Stimulated activated CD8-positive, alpha-beta memory T cell treated with anti-CD3 and anti-CD28 coated beads, Interleukin-12 subunit alpha, Interleukin-12 subunit beta, amount 100 ng/mL, for 24 hours (primary cell): ENCODE measurements at regions not wholly inside any gene's neighbourhood (a gene's known extent, or its start where the extent isn't known, plus 50 kb on each side); places are given as distances from the start of the nearest gene placed in this dataset.
"Not testable (repeated sequence)": the region's sequence is repeated elsewhere in the genome, so short reads cannot be mapped to it uniquely, and the experiment has no call there.

Source experiments
- DNase-seq: peaks from one replicate; pipeline ENCODE4 v3.0.0-alpha.2; 2020; ENCODE audit errors: extremely low read depth

GRCh38 chr20:47940101-47940813 is 155.0 kb upstream of the SULF2 start:
- DNase-seq: no peak

- DNase-seq: no peak
These were observed 151.3 kb upstream of the SULF2 start for GRCh38 chr20:47936612-47937011.

GRCh38 chr20:47934761-47935160 is 149.5 kb upstream of the SULF2 start:
- no peak for DNase-seq

GRCh38 chr20:47931443-47931842 is 146.2 kb upstream of the SULF2 start:
- no peak for DNase-seq

GRCh38 chr20:47931002-47931401 is 145.7 kb upstream of the SULF2 start:
- no peak for DNase-seq

- no peak for DNase-seq
These were observed 144.3 kb upstream of the SULF2 start for GRCh38 chr20:47929368-47930115.

- no peak for DNase-seq
These were observed 142.7 kb upstream of the SULF2 start for GRCh38 chr20:47927944-47928343.

- no peak for DNase-seq
These were observed 142.1 kb upstream of the SULF2 start for GRCh38 chr20:47927385-47927851.

GRCh38 chr20:47926731-47927130 is 141.4 kb upstream of the SULF2 start:
- DNase-seq: no peak

GRCh38 chr20:47925593-47925992 is 140.3 kb upstream of the SULF2 start:
- DNase-seq: no peak

GRCh38 chr20:47922269-47922668 is 137.0 kb upstream of the SULF2 start:
- no peak for DNase-seq

GRCh38 chr20:47921829-47922228 is 136.5 kb upstream of the SULF2 start:
- DNase-seq: not testable (repeated sequence)

- no peak for DNase-seq
These were observed 136.1 kb upstream of the SULF2 start for GRCh38 chr20:47921408-47921807.

- no peak for DNase-seq
These were observed 132.3 kb upstream of the SULF2 start for GRCh38 chr20:47917549-47918070.

GRCh38 chr20:47915495-47915894 is 130.2 kb upstream of the SULF2 start:
- DNase-seq: no peak

- no peak for DNase-seq
These were observed 129.5 kb upstream of the SULF2 start for GRCh38 chr20:47914792-47915191.

GRCh38 chr20:47912786-47913501 is 127.7 kb upstream of the SULF2 start:
- not testable (repeated sequence) for DNase-seq

GRCh38 chr20:47912165-47912564 is 126.9 kb upstream of the SULF2 start:
- not testable (repeated sequence) for DNase-seq

GRCh38 chr20:47909696-47910369 is 124.6 kb upstream of the SULF2 start:
- not testable (repeated sequence) for DNase-seq

GRCh38 chr20:47908361-47909035 is 123.2 kb upstream of the SULF2 start:
- DNase-seq: not testable (repeated sequence)

- DNase-seq: not testable (repeated sequence)
These were observed 122.7 kb upstream of the SULF2 start for GRCh38 chr20:47907951-47908350.
